GM19239 (cell line): ENCODE measurements at regions not wholly inside any gene's neighbourhood (a gene's known extent, or its start where the extent isn't known, plus 50 kb on each side); places are given as distances from the start of the nearest gene placed in this dataset.
"Not testable (repeated sequence)": the region's sequence is repeated elsewhere in the genome, so short reads cannot be mapped to it uniquely, and the experiment has no call there.

ENCODE experiments used
- DNase-seq: peaks from one replicate; pipeline ENCODE4 v3.0.0; 2011; ENCODE audit warnings: low spot score; ENCODE audit not compliant: insufficient read length
- FAIRE-seq: peaks from 2 replicates; lab custom pipeline; 2011; peaks lifted over from hg19 to GRCh38; lab: Jason Lieb, UNC

- FAIRE-seq (no peak), DNase-seq (no peak)
Measured at GRCh38 chr3:5861151-5861550, 673.6 kb downstream of the EDEM1 start.

- DNase-seq = no peak
- FAIRE-seq = no peak
Measured at GRCh38 chr3:5874931-5875341, 687.4 kb downstream of the EDEM1 start.

GRCh38 chr3:5888851-5889250 is 701.3 kb downstream of the EDEM1 start:
- FAIRE-seq (no peak), DNase-seq (no peak)

GRCh38 chr3:5889374-5889773 is 701.9 kb downstream of the EDEM1 start:
- no peak for FAIRE-seq

GRCh38 chr3:5891711-5892110 is 704.2 kb downstream of the EDEM1 start:
- FAIRE-seq = no peak
- no peak for DNase-seq

More at GRCh38 chr3:5889374-5889773, 701.9 kb downstream of the EDEM1 start:
- DNase-seq = no peak

- DNase-seq = no peak
- no peak for FAIRE-seq
Measured at GRCh38 chr3:5898106-5898505, 710.6 kb downstream of the EDEM1 start.

- no peak for FAIRE-seq
- no peak for DNase-seq
Measured at GRCh38 chr3:5899014-5899761, 711.7 kb downstream of the EDEM1 start.

- FAIRE-seq (no peak), DNase-seq (no peak)
Measured at GRCh38 chr3:5917932-5918331, 730.4 kb downstream of the EDEM1 start.

GRCh38 chr3:5918626-5919025 is 731.1 kb downstream of the EDEM1 start:
- DNase-seq (no peak), FAIRE-seq (no peak)

- no peak for DNase-seq
- no peak for FAIRE-seq
Measured at GRCh38 chr3:5929027-5929426, 741.5 kb downstream of the EDEM1 start.

- FAIRE-seq, DNase-seq: not testable (repeated sequence)
Measured at GRCh38 chr3:5944061-5944460, 756.6 kb downstream of the EDEM1 start.

- DNase-seq (no peak), FAIRE-seq (no peak)
Measured at GRCh38 chr3:5948084-5948483, 760.6 kb downstream of the EDEM1 start.

- no peak for FAIRE-seq
- no peak for DNase-seq
Measured at GRCh38 chr3:5951026-5951425, 763.5 kb downstream of the EDEM1 start.

- DNase-seq (no peak), FAIRE-seq (no peak)
Measured at GRCh38 chr3:5972586-5972985, 785.1 kb downstream of the EDEM1 start.

- FAIRE-seq = no peak
- DNase-seq = no peak
Measured at GRCh38 chr3:5974630-5975322, 787.3 kb downstream of the EDEM1 start.

- DNase-seq (no peak), FAIRE-seq (no peak)
Measured at GRCh38 chr3:5977331-5977730, 789.8 kb downstream of the EDEM1 start.

GRCh38 chr3:5980475-5980874 is 793.0 kb downstream of the EDEM1 start:
- FAIRE-seq (no peak), DNase-seq (no peak)

GRCh38 chr3:5994651-5995050 is 807.1 kb downstream of the EDEM1 start:
- FAIRE-seq (no peak), DNase-seq (no peak)

- FAIRE-seq (no peak), DNase-seq (no peak)
Measured at GRCh38 chr3:6018456-6018855, 830.9 kb downstream of the EDEM1 start.

- FAIRE-seq (no peak), DNase-seq (no peak)
Measured at GRCh38 chr3:6022621-6023020, 835.1 kb downstream of the EDEM1 start.

- FAIRE-seq = no peak
- DNase-seq = no peak
Measured at GRCh38 chr3:6025032-6025431, 835.9 kb upstream of the GRM7 start.

- FAIRE-seq, DNase-seq: not testable (repeated sequence)
Measured at GRCh38 chr3:6030648-6031047, 830.3 kb upstream of the GRM7 start.
